DOHH2 (cell line): ENCODE measurements at regions not wholly inside any gene's neighbourhood (a gene's known extent, or its start where the extent isn't known, plus 50 kb on each side); places are given as distances from the start of the nearest gene placed in this dataset.

Source experiments
- H3F3A ChIP-seq: fragments of 200-600 bp; sonication (generic), shearing (Covaris generic); 2 replicates; pipeline ENCODE4 v1.6.0; 2016; ENCODE audit warnings: antibody characterized with exemption, mild to moderate bottlenecking; ENCODE audit not compliant: control insufficient read depth, insufficient read depth
- H3K27ac ChIP-seq: fragments of 200-600 bp; sonication (generic); 2 replicates; pipeline ENCODE4 v1.5.1; 2014; ENCODE audit warnings: low read depth, mild to moderate bottlenecking, low read length, moderate library complexity
- H3K27me3 ChIP-seq: fragments of 200-600 bp; sonication (generic); 2 replicates; pipeline ENCODE4 v1.6.1; 2014; ENCODE audit warnings: mild to moderate bottlenecking, low read length, mixed read lengths; ENCODE audit not compliant: control insufficient read depth
- H3K36me3 ChIP-seq: fragments of 200-600 bp; sonication (generic); 2 replicates; pipeline ENCODE4 v1.6.1; 2014; ENCODE audit warnings: mild to moderate bottlenecking, low read length, moderate library complexity, mixed read lengths; ENCODE audit not compliant: control insufficient read depth
- H3K4me1 ChIP-seq: fragments of 200-600 bp; sonication (generic); 2 replicates; pipeline ENCODE4 v1.6.1; 2014; ENCODE audit warnings: mild to moderate bottlenecking, low read length, mixed read lengths; ENCODE audit not compliant: control insufficient read depth
- H3K4me2 ChIP-seq: fragments of 200-600 bp; sonication (generic); 2 replicates; pipeline ENCODE4 v1.6.0; 2014; ENCODE audit warnings: mild to moderate bottlenecking, low read length, moderate library complexity
- H3K4me3 ChIP-seq: fragments of 200-600 bp; sonication (generic); 2 replicates; pipeline ENCODE4 v1.5.1; 2014; ENCODE audit warnings: mild to moderate bottlenecking, low read length, mixed read lengths
- H3K79me2 ChIP-seq: fragments of 200-600 bp; sonication (generic); 2 replicates; pipeline ENCODE4 v1.6.1; 2014; ENCODE audit warnings: mild to moderate bottlenecking, low read length, mixed read lengths; ENCODE audit not compliant: control insufficient read depth
- H3K9me2 ChIP-seq: fragments of 200-600 bp; sonication (generic); replicated peaks from 2 replicates; pipeline ENCODE4 v1.6.1; 2014; ENCODE audit warnings: mild to moderate bottlenecking, low read length, mixed read lengths; ENCODE audit not compliant: control insufficient read depth
- H3K9me3 ChIP-seq: fragments of 200-600 bp; sonication (generic); 2 replicates; pipeline ENCODE4 v1.6.1; 2014; ENCODE audit warnings: antibody characterized with exemption, low read length, mixed read lengths; ENCODE audit not compliant: control insufficient read depth, insufficient read depth
- H4K20me1 ChIP-seq: fragments of 200-600 bp; sonication (generic); 2 replicates; pipeline ENCODE4 v1.6.0; 2014; ENCODE audit warnings: low read depth, mild to moderate bottlenecking, antibody characterized with exemption, low read length, moderate library complexity; ENCODE audit not compliant: control insufficient read depth, insufficient read depth
- CTCF ChIP-seq: fragments of 200-600 bp; sonication (generic); IDR thresholded peaks from one replicate; pipeline ENCODE4 v1.5.1; 2014; ENCODE audit warnings: antibody characterized with exemption, mild to moderate bottlenecking, low read depth, low read length; ENCODE audit not compliant: poor library complexity, severe bottlenecking
- EZH2phosphoT487 ChIP-seq: fragments of 200-600 bp; sonication (generic); IDR thresholded peaks from 2 replicates; pipeline ENCODE4 v1.6.1; 2017; ENCODE audit warnings: borderline replicate concordance, mild to moderate bottlenecking, antibody characterized with exemption, low read length, moderate library complexity, mixed read lengths

GRCh38 chr7:155211173-155211572 lies 86.5 kb upstream of the INSIG1 start:
- TF ChIP-seq EZH2phosphoT487 (no peak), CTCF (no peak)
- H4K20me1 ChIP-seq: no peaks in the 10 kb centered on the region
- H3K9me2 ChIP-seq: no peaks in the 10 kb centered on the region
- no peak overlapping the region for H3K27ac ChIP-seq
- peaks cover 24% of the 10 kb centered on the region for H3K4me1 ChIP-seq
- H3K4me2 ChIP-seq: no peak overlapping the region
- H3F3A ChIP-seq: no peaks in the 10 kb centered on the region
- H3K9me3 ChIP-seq: no peaks in the 10 kb centered on the region; the same call in 1 of the 2 replicates
- H3K27me3 ChIP-seq: no peaks in the 10 kb centered on the region
- no peak overlapping the region for H3K4me3 ChIP-seq
- H3K36me3 ChIP-seq: peaks cover under 1% of the 10 kb centered on the region
- no peaks in the 10 kb centered on the region for H3K79me2 ChIP-seq

GRCh38 chr7:155211761-155212160 lies 85.9 kb upstream of the INSIG1 start:
- no peaks in the 10 kb centered on the region for H3K36me3 ChIP-seq
- H3K4me2 ChIP-seq: no peak overlapping the region
- H3K27me3 ChIP-seq: no peaks in the 10 kb centered on the region
- no peaks in the 10 kb centered on the region; the same call in 1 of the 2 replicates for H3K9me3 ChIP-seq
- H3K27ac ChIP-seq: no peak overlapping the region
- no peak overlapping the region for H3K4me3 ChIP-seq
- TF ChIP-seq CTCF: no peak
- no peak for TF ChIP-seq EZH2phosphoT487
- no peaks in the 10 kb centered on the region for H4K20me1 ChIP-seq
- no peaks in the 10 kb centered on the region for H3K9me2 ChIP-seq
- H3K4me1 ChIP-seq: peaks cover 19% of the 10 kb centered on the region
- H3F3A ChIP-seq: no peaks in the 10 kb centered on the region
- H3K79me2 ChIP-seq: no peaks in the 10 kb centered on the region

GRCh38 chr7:155212301-155213015 lies 85.2 kb upstream of the INSIG1 start:
- H3K4me1 ChIP-seq: peaks cover 16% of the 10 kb centered on the region
- no peak overlapping the region for H3K4me2 ChIP-seq
- H3F3A ChIP-seq: no peaks in the 10 kb centered on the region
- H4K20me1 ChIP-seq: no peaks in the 10 kb centered on the region
- H3K9me2 ChIP-seq: no peaks in the 10 kb centered on the region
- no peak overlapping the region for H3K27ac ChIP-seq
- no peak overlapping the region for H3K4me3 ChIP-seq
- no peaks in the 10 kb centered on the region; the same call in 1 of the 2 replicates for H3K9me3 ChIP-seq
- H3K79me2 ChIP-seq: no peaks in the 10 kb centered on the region
- no peaks in the 10 kb centered on the region for H3K36me3 ChIP-seq
- TF ChIP-seq CTCF: no peak
- TF ChIP-seq EZH2phosphoT487: no peak
- H3K27me3 ChIP-seq: no peaks in the 10 kb centered on the region
